ENCODE measurements at regions not wholly inside any gene's neighbourhood (a gene's known extent, or its start where the extent isn't known, plus 50 kb on each side); places are given as distances from the start of the nearest gene placed in this dataset.

- no peak for TF ChIP-seq POLR2AphosphoS5 (IDR thresholded peaks at IDR 0.05)
- no peak for TF ChIP-seq POLR2A (IDR thresholded peaks at IDR 0.05; ENCODE audit: low read depth)
- TF ChIP-seq EP300 (IDR thresholded peaks at IDR 0.05), result no peak
- TF ChIP-seq CTCF (IDR thresholded peaks at IDR 0.05), result no peak
- H3K4me3 ChIP-seq, result no peak overlapping the region
- H3K4me1 ChIP-seq, result no peaks in the 10 kb centered on the region
- DNase-seq (ENCODE audit: extremely low spot score), result no peak
- H3K36me3 ChIP-seq, result no peaks in the 10 kb centered on the region
- no peak overlapping the region for H3K27ac ChIP-seq (replicated peaks in 1 of 4)
- intact Hi-C loops (cut with DNase I), result no loop called here
- H3K27me3 ChIP-seq, result peaks cover 0 to 14% (median 0%) of the 10 kb centered on the region in 4 donors
- 74% methylated on average over 3 of the region's 3 CpGs for WGBS
- no peaks in the 10 kb centered on the region for H3K9me3 ChIP-seq
Observed at GRCh38 chr2:200733713-200734198, 78.0 kb upstream of the BZW1 start.

DNA sequence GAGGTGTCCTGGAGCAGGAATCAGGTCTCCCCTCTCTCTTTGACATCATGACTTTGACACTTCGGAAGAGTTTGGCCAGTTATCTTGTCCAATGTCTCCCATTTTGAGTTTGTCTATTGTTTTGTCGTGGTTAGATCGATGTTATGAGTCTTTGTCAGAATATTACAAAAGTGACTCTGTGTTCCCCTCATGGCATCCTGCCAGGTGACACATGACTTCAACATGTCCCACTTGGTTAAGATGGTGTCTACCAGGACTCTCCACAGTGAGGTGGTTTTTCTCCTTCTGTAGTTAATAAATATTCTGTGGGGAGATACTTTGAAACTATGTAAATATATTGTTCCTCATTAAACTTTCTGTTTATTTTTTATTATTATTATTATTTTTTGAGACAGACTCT, 76.6 kb upstream of the BZW1 start:
- Histone ChIP-seq H3K4me1 (no peaks in the 10 kb centered on the region), H3K27ac (replicated peaks in 1 of 4) (no peak overlapping the region), H3K27me3 (peaks cover 0 to 12% (median 0%) of the 10 kb centered on the region in 4 donors), H3K36me3 (no peaks in the 10 kb centered on the region), H3K9me3 (no peaks in the 10 kb centered on the region), H3K4me3 (no peak overlapping the region)
- TF ChIP-seq CTCF (IDR thresholded peaks at IDR 0.05), result no peak
- DNase-seq (ENCODE audit: extremely low spot score), result no peak
- 92% methylated on average over 3 of the region's 3 CpGs for WGBS
- intact Hi-C loops (cut with DNase I), result no loop called here

- TF ChIP-seq POLR2A (IDR thresholded peaks at IDR 0.05; ENCODE audit: low read depth), result no peak
- no peak for TF ChIP-seq EP300 (IDR thresholded peaks at IDR 0.05)
- no peak for TF ChIP-seq POLR2AphosphoS5 (IDR thresholded peaks at IDR 0.05)
- no peak for TF ChIP-seq CTCF (IDR thresholded peaks at IDR 0.05)
- 48% methylated on average over 6 of the region's 6 CpGs for WGBS
- Histone ChIP-seq H3K36me3 (no peaks in the 10 kb centered on the region), H3K4me1 (peaks cover 6 to 11% (median 8%) of the 10 kb centered on the region in 4 donors), H3K4me3 (no peak overlapping the region), H3K9me3 (no peaks in the 10 kb centered on the region), H3K27ac (replicated peaks in 1 of 4) (no peak overlapping the region), H3K27me3 (peaks cover 0 to 11% (median 0%) of the 10 kb centered on the region in 4 donors)
- intact Hi-C loops (cut with DNase I), result no loop called here
- peak; percentile 50 for DNase-seq (ENCODE audit: extremely low spot score)
Observed at GRCh38 chr2:200736646-200737274, 75.0 kb upstream of the BZW1 start.

GRCh38 chr2:200737585-200737984, 74.1 kb upstream of the BZW1 start:
- peak; percentile 66 for DNase-seq (ENCODE audit: extremely low spot score)
- H3K27me3 ChIP-seq, result peaks cover 0 to 11% (median 0%) of the 10 kb centered on the region in 4 donors
- H3K4me3 ChIP-seq, result no peak overlapping the region
- 100% methylated on average over 4 of the region's 4 CpGs for WGBS
- H3K9me3 ChIP-seq, result no peaks in the 10 kb centered on the region
- H3K4me1 ChIP-seq, result peaks cover 12 to 19% (median 16%) of the 10 kb centered on the region in 4 donors
- no peak overlapping the region for H3K27ac ChIP-seq (replicated peaks in 1 of 4)
- intact Hi-C loops (cut with DNase I), result no loop called here
- no peak for TF ChIP-seq POLR2A (IDR thresholded peaks at IDR 0.05; ENCODE audit: low read depth)
- TF ChIP-seq CTCF (IDR thresholded peaks at IDR 0.05), result no peak
- no peak for TF ChIP-seq EP300 (IDR thresholded peaks at IDR 0.05)
- no peak for TF ChIP-seq POLR2AphosphoS5 (IDR thresholded peaks at IDR 0.05)
- H3K36me3 ChIP-seq, result no peaks in the 10 kb centered on the region

DNA sequence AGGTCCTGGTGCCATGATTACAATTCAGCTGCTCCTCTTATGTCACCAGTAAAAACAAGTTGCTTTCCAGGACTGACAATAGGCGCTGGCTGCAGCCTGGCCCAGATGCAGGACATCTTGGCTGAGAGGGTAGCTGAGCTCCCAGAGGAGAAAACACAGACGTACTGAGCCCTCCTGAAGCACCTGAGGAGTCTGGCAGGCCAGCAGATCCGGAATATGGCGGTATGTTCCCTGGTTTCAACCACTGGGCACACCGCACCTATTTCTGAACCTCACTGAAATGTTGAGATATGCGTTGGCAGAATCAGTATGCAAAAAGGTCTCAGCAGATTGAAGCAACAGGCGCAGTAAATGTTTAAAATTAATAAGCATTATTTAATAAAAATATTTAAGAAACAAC, 73.1 kb upstream of the BZW1 start:
- no peak overlapping the region for H3K4me3 ChIP-seq
- H3K4me1 ChIP-seq, result peaks cover 17 to 28% (median 22%) of the 10 kb centered on the region in 4 donors
- TF ChIP-seq POLR2A (IDR thresholded peaks at IDR 0.05; ENCODE audit: low read depth), result no peak
- no peak for TF ChIP-seq CTCF (IDR thresholded peaks at IDR 0.05)
- TF ChIP-seq EP300 (IDR thresholded peaks at IDR 0.05), result no peak
- no peak for TF ChIP-seq POLR2AphosphoS5 (IDR thresholded peaks at IDR 0.05)
- H3K27me3 ChIP-seq, result peaks cover 0 to 11% (median 0%) of the 10 kb centered on the region in 4 donors
- no peaks in the 10 kb centered on the region for H3K9me3 ChIP-seq
- intact Hi-C loops (cut with DNase I), result no loop called here
- H3K36me3 ChIP-seq, result no peaks in the 10 kb centered on the region
- 95% methylated on average over 6 of the region's 7 CpGs for WGBS
- no peak overlapping the region for H3K27ac ChIP-seq (replicated peaks in 1 of 4)
- DNase-seq (ENCODE audit: extremely low spot score), result no peak

Data from esophagus muscularis mucosa (tissue), 4 donors.